HEK293 (cell line): ENCODE measurements at regions not wholly inside any gene's neighbourhood (a gene's known extent, or its start where the extent isn't known, plus 50 kb on each side); places are given as distances from the start of the nearest gene placed in this dataset.

Experiments used
- BCL6B ChIP-seq: fragments of 450-650 bp; formaldehyde crosslinking; IDR thresholded peaks from 2 replicates; pipeline ENCODE4 v1.5.1; 2017; ENCODE audit warnings: missing biosample characterization, missing genetic modification characterization
- CTCF ChIP-seq: fragments of 450-650 bp; formaldehyde crosslinking; IDR thresholded peaks from 2 replicates; pipeline ENCODE4 v1.5.1; 2016; ENCODE audit warnings: missing biosample characterization, missing genetic modification characterization
- FEZF1 ChIP-seq: fragments of 450-650 bp; formaldehyde crosslinking; IDR thresholded peaks from 2 replicates; pipeline ENCODE4 v1.5.1; 2016; ENCODE audit warnings: missing biosample characterization, missing genetic modification characterization
- SP3 ChIP-seq: fragments of 450-650 bp; formaldehyde crosslinking; IDR thresholded peaks from 2 replicates; pipeline ENCODE4 v1.5.1; 2016; ENCODE audit warnings: missing biosample characterization, missing genetic modification characterization
- SP7 ChIP-seq: fragments of 450-650 bp; formaldehyde crosslinking; IDR thresholded peaks from 2 replicates; pipeline ENCODE4 v1.5.1; 2016; ENCODE audit warnings: missing biosample characterization, missing genetic modification characterization
- TCF7L2 ChIP-seq: IDR thresholded peaks from 2 replicates; pipeline ENCODE4 v1.6.1; 2011; ENCODE audit warnings: low read depth, mild to moderate bottlenecking, inconsistent platforms, low read length, moderate library complexity, borderline replicate concordance
- ZNF112 ChIP-seq: fragments of 450-650 bp; formaldehyde crosslinking; IDR thresholded peaks from 2 replicates; pipeline ENCODE4 v1.5.0; 2017; ENCODE audit warnings: missing biosample characterization, missing genetic modification characterization
- ZNF132 ChIP-seq: fragments of 450-650 bp; formaldehyde crosslinking; IDR thresholded peaks from 2 replicates; pipeline ENCODE4 v1.5.1; 2017; ENCODE audit warnings: missing biosample characterization, missing genetic modification characterization, borderline replicate concordance
- ZNF157 ChIP-seq: fragments of 450-650 bp; formaldehyde crosslinking; IDR thresholded peaks from 2 replicates; pipeline ENCODE4 v1.5.1; 2016; ENCODE audit warnings: missing biosample characterization, missing genetic modification characterization
- ZNF214 ChIP-seq: fragments of 450-650 bp; formaldehyde crosslinking; IDR thresholded peaks from 2 replicates; pipeline ENCODE4 v1.5.1; 2017; ENCODE audit warnings: missing biosample characterization, mild to moderate bottlenecking, missing genetic modification characterization, borderline replicate concordance
- ZNF350 ChIP-seq: fragments of 450-650 bp; formaldehyde crosslinking; IDR thresholded peaks from 2 replicates; pipeline ENCODE4 v1.5.0; 2017; ENCODE audit warnings: missing biosample characterization, mild to moderate bottlenecking, missing genetic modification characterization
- ZNF354C ChIP-seq: fragments of 450-650 bp; formaldehyde crosslinking; IDR thresholded peaks from 2 replicates; pipeline ENCODE4 v1.5.1; 2016; ENCODE audit warnings: missing biosample characterization, missing genetic modification characterization, low read depth, borderline replicate concordance
- ZNF362 ChIP-seq: fragments of 450-650 bp; formaldehyde crosslinking; IDR thresholded peaks from 2 replicates; pipeline ENCODE4 v1.5.1; 2016; ENCODE audit warnings: missing biosample characterization, missing genetic modification characterization
- ZNF654 ChIP-seq: fragments of 450-650 bp; formaldehyde crosslinking; IDR thresholded peaks from 2 replicates; pipeline ENCODE4 v1.5.1; 2016; ENCODE audit warnings: low read depth, missing biosample characterization, missing genetic modification characterization
- ZNF677 ChIP-seq: fragments of 450-650 bp; IDR thresholded peaks from 2 replicates; pipeline ENCODE4 v1.5.0; 2018; ENCODE audit warnings: missing biosample characterization, mild to moderate bottlenecking, missing genetic modification characterization, moderate library complexity
- ZSCAN18 ChIP-seq: fragments of 450-650 bp; formaldehyde crosslinking; IDR thresholded peaks from 2 replicates; pipeline ENCODE4 v1.5.1; 2016; ENCODE audit warnings: missing biosample characterization, missing genetic modification characterization
- ZXDB ChIP-seq: fragments of 450-650 bp; formaldehyde crosslinking; IDR thresholded peaks from 2 replicates; pipeline ENCODE4 v1.5.1; 2016; ENCODE audit warnings: missing biosample characterization, missing genetic modification characterization
- TF ChIP-seq, protein P1 (sequence below): fragments of 450-650 bp; formaldehyde crosslinking; IDR thresholded peaks from 2 replicates; pipeline ENCODE4 v1.5.1; 2016; ENCODE audit warnings: missing biosample characterization, missing genetic modification characterization
- TF ChIP-seq, protein P2 (sequence below): fragments of 450-650 bp; formaldehyde crosslinking; IDR thresholded peaks from 2 replicates; pipeline ENCODE4 v1.5.1; 2017; ENCODE audit warnings: missing biosample characterization, missing genetic modification characterization

GRCh38 chr1:82632155-82632554, 831.4 kb downstream of the ADGRL2 start (continued):
- TF ChIP-seq, protein P1, sequence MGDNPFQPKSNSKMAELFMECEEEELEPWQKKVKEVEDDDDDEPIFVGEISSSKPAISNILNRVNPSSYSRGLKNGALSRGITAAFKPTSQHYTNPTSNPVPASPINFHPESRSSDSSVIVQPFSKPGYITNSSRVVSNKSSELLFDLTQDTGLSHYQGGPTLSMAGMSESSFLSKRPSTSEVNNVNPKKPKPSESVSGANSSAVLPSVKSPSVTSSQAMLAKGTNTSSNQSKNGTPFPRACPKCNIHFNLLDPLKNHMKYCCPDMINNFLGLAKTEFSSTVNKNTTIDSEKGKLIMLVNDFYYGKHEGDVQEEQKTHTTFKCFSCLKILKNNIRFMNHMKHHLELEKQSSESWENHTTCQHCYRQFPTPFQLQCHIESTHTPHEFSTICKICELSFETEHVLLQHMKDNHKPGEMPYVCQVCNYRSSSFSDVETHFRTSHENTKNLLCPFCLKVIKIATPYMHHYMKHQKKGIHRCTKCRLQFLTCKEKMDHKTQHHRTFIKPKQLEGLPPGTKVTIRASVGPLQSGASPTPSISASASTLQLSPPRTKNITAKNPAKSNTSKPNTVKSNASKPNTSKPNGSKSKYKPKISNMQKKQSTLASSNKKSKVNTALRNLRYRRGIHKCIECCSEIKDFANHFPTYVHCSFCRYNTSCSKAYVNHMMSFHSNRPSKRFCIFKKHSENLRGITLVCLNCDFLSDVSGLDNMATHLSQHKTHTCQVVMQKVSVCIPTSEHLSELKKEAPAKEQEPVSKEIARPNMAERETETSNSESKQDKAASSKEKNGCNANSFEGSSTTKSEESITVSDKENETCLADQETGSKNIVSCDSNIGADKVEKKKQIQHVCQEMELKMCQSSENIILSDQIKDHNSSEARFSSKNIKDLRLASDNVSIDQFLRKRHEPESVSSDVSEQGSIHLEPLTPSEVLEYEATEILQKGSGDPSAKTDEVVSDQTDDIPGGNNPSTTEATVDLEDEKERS (tag by site-specific recombination): no peak
- TF ChIP-seq FEZF1 (tag by site-specific recombination) (0 out of 2 replicates have a peak, but pooled peaks have one; percentile 10), ZNF654 (tag by site-specific recombination) (no peak), ZNF214 (tag by site-specific recombination) (no peak), ZNF677 (tag by site-specific recombination) (no peak), ZNF354C (tag by site-specific recombination) (no peak), ZNF112 (tag by site-specific recombination) (no peak), SP3 (tag by site-specific recombination) (no peak), ZNF362 (tag by site-specific recombination) (peak; percentile 30; the same call in 1 of the 2 replicates), BCL6B (tag by site-specific recombination) (peak; percentile 42), ZNF157 (no peak), TCF7L2 (peak; percentile 25; the same call in 1 of the 2 replicates), CTCF (no peak), ZNF350 (tag by site-specific recombination) (no peak), ZXDB (tag by site-specific recombination) (0 out of 2 replicates have a peak, but pooled peaks have one; percentile 15), ZNF132 (tag by site-specific recombination) (no peak), ZSCAN18 (no peak), SP7 (peak; percentile 97)
- TF ChIP-seq, protein P2, sequence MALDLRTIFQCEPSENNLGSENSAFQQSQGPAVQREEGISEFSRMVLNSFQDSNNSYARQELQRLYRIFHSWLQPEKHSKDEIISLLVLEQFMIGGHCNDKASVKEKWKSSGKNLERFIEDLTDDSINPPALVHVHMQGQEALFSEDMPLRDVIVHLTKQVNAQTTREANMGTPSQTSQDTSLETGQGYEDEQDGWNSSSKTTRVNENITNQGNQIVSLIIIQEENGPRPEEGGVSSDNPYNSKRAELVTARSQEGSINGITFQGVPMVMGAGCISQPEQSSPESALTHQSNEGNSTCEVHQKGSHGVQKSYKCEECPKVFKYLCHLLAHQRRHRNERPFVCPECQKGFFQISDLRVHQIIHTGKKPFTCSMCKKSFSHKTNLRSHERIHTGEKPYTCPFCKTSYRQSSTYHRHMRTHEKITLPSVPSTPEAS: no peak
